ENCODE measurements at regions not wholly inside any gene's neighbourhood (a gene's known extent, or its start where the extent isn't known, plus 50 kb on each side); places are given as distances from the start of the nearest gene placed in this dataset.

DNA sequence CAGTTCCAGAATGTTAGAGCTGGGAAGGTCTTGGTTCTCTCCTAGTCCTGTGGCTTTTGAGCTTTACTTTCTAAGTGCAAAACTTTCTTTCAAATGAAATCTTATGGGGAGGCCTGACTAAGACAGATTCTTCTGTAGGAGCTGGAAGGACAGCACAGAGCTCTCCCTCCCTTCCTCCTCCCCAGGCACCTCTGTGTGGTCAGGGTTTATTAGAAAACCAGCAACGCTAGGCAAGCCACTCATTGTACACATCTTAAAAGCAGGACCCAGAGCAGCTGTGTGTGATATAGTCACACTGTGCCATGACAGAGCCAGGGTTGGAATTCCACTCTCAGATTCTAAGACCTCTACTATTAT lies 241.1 kb upstream of the RAB4A start:
- Histone ChIP-seq H3K79me2 (no peaks in the 10 kb centered on the region), H3K27me3 (no peaks in the 10 kb centered on the region), H3K9me3 (ENCODE audit: low read depth) (no peaks in the 10 kb centered on the region), H3K4me3 (no peak overlapping the region), H2AFZ (no peak overlapping the region), H3K4me2 (no peak overlapping the region), H3K27ac (no peak overlapping the region), H3K9me2 (replicated peaks; ENCODE audit: insufficient read depth) (no peaks in the 10 kb centered on the region), H4K20me1 (ENCODE audit: insufficient read depth, poor library complexity, severe bottlenecking) (no peaks in the 10 kb centered on the region), H3K4me1 (ENCODE audit: insufficient read depth) (peaks cover 17% of the 10 kb centered on the region), H3K36me3 (replicated peaks; ENCODE audit: insufficient read depth, low read depth) (no peaks in the 10 kb centered on the region)
- DNase-seq (ENCODE audit: low spot score): no peak
- TF ChIP-seq, protein P1, sequence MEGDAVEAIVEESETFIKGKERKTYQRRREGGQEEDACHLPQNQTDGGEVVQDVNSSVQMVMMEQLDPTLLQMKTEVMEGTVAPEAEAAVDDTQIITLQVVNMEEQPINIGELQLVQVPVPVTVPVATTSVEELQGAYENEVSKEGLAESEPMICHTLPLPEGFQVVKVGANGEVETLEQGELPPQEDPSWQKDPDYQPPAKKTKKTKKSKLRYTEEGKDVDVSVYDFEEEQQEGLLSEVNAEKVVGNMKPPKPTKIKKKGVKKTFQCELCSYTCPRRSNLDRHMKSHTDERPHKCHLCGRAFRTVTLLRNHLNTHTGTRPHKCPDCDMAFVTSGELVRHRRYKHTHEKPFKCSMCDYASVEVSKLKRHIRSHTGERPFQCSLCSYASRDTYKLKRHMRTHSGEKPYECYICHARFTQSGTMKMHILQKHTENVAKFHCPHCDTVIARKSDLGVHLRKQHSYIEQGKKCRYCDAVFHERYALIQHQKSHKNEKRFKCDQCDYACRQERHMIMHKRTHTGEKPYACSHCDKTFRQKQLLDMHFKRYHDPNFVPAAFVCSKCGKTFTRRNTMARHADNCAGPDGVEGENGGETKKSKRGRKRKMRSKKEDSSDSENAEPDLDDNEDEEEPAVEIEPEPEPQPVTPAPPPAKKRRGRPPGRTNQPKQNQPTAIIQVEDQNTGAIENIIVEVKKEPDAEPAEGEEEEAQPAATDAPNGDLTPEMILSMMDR (IDR thresholded peaks at IDR 0.05; ENCODE audit: poor library complexity): no peak
- no peak for TF ChIP-seq EZH2phosphoT487 (IDR thresholded peaks at IDR 0.05; ENCODE audit: low read depth, severe bottlenecking, unreplicated experiment)
- TF ChIP-seq EZH2 (IDR thresholded peaks at IDR 0.05; ENCODE audit: borderline replicate concordance): no peak
- 77% methylated on average over 1 of the region's 1 CpG for WGBS (ENCODE audit: low lambda C conversion rate, missing lambda C conversion rate)

DNA sequence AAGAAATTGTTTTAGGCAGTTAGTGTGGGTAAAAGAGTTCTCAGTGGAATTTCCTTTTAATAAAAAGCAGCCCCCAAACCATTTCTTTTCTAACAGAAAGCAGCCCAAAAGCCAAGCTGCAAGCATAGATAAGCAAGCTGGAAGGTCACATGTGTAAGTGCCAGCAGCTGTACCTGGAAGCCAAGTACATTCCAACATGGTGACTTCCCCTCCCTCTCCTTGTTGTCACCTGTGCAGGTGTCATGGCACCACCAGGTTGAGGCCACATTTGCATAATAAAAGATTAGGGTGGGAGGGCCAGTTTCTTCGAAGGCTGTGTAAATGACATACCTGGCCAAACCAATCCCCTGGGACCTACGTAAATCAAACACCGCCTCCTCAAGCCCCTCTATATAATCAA lies 240.3 kb upstream of the RAB4A start:
- no peaks in the 10 kb centered on the region for H4K20me1 ChIP-seq (ENCODE audit: insufficient read depth, poor library complexity, severe bottlenecking)
- TF ChIP-seq EZH2 (IDR thresholded peaks at IDR 0.05; ENCODE audit: borderline replicate concordance) (no peak), EZH2phosphoT487 (IDR thresholded peaks at IDR 0.05; ENCODE audit: low read depth, severe bottlenecking, unreplicated experiment) (no peak)
- TF ChIP-seq, protein P1 (IDR thresholded peaks at IDR 0.05; ENCODE audit: poor library complexity): no peak
- H3K27ac ChIP-seq: no peak overlapping the region
- H3K4me3 ChIP-seq: no peak overlapping the region
- H3K9me3 ChIP-seq (ENCODE audit: low read depth): no peaks in the 10 kb centered on the region
- no peaks in the 10 kb centered on the region for H3K27me3 ChIP-seq
- H3K79me2 ChIP-seq: no peaks in the 10 kb centered on the region
- WGBS (ENCODE audit: low lambda C conversion rate, missing lambda C conversion rate): 64% methylated on average over 3 of the region's 3 CpGs
- H3K4me1 ChIP-seq (ENCODE audit: insufficient read depth): peaks cover 14% of the 10 kb centered on the region
- no peak overlapping the region for H2AFZ ChIP-seq
- no peak overlapping the region for H3K4me2 ChIP-seq
- DNase-seq (ENCODE audit: low spot score): no peak
- H3K36me3 ChIP-seq (replicated peaks; ENCODE audit: insufficient read depth, low read depth): no peaks in the 10 kb centered on the region
- no peaks in the 10 kb centered on the region for H3K9me2 ChIP-seq (replicated peaks; ENCODE audit: insufficient read depth)

DNA sequence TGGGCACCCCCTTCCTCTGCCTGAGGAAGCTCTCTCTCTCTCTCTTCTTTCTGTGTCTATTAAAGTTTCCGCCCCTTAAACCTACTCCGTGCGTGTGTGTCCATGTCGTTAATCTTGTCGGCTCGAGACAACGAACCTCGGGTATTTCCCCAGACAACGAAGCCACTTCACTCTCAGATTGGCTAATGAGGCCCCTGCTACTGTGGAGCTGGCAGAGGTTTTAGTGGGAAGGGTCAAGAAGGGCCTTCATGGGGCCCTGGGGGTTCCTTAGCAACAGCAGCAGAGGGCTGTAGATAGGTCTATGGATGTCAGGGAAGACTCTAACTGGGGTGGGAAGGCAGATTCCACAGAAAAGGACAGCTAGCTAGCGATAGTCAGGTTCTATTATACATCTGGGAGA lies 239.8 kb upstream of the RAB4A start:
- no peaks in the 10 kb centered on the region for H3K9me3 ChIP-seq (ENCODE audit: low read depth)
- H3K4me3 ChIP-seq: no peak overlapping the region
- H3K36me3 ChIP-seq (replicated peaks; ENCODE audit: insufficient read depth, low read depth): no peaks in the 10 kb centered on the region
- H3K79me2 ChIP-seq: no peaks in the 10 kb centered on the region
- H3K27me3 ChIP-seq: no peaks in the 10 kb centered on the region
- H3K4me2 ChIP-seq: no peak overlapping the region
- peaks cover 14% of the 10 kb centered on the region for H3K4me1 ChIP-seq (ENCODE audit: insufficient read depth)
- TF ChIP-seq, protein P1 (IDR thresholded peaks at IDR 0.05; ENCODE audit: poor library complexity): no peak
- TF ChIP-seq EZH2 (IDR thresholded peaks at IDR 0.05; ENCODE audit: borderline replicate concordance) (no peak), EZH2phosphoT487 (IDR thresholded peaks at IDR 0.05; ENCODE audit: low read depth, severe bottlenecking, unreplicated experiment) (no peak)
- no peak overlapping the region for H3K27ac ChIP-seq
- no peak overlapping the region for H2AFZ ChIP-seq
- no peaks in the 10 kb centered on the region for H3K9me2 ChIP-seq (replicated peaks; ENCODE audit: insufficient read depth)
- H4K20me1 ChIP-seq (ENCODE audit: insufficient read depth, poor library complexity, severe bottlenecking): no peaks in the 10 kb centered on the region
- WGBS (ENCODE audit: low lambda C conversion rate, missing lambda C conversion rate): 73% methylated on average over 10 of the region's 10 CpGs
- DNase-seq (ENCODE audit: low spot score): no peak

Data from hepatocyte (in vitro differentiated cells).